GM12864 (cell line): ENCODE measurements at regions not wholly inside any gene's neighbourhood (a gene's known extent, or its start where the extent isn't known, plus 50 kb on each side); places are given as distances from the start of the nearest gene placed in this dataset.

Source experiments
- DNase-seq: peaks from one replicate; pipeline ENCODE4 v3.0.0-alpha.2; 2011; ENCODE audit warnings: low read depth
- H3K4me3 ChIP-seq: 2 replicates; pipeline ENCODE4 v1.5.1; 2011; ENCODE audit warnings: mild to moderate bottlenecking, low read depth, low read length, control low read depth
- TF ChIP-seq, protein P1 (sequence below): IDR thresholded peaks from 2 replicates; pipeline ENCODE4 v1.5.1; 2011; ENCODE audit warnings: low read depth, mild to moderate bottlenecking, moderate library complexity, low read length, control low read depth, inconsistent platforms; ENCODE audit errors: missing control alignments

DNA sequence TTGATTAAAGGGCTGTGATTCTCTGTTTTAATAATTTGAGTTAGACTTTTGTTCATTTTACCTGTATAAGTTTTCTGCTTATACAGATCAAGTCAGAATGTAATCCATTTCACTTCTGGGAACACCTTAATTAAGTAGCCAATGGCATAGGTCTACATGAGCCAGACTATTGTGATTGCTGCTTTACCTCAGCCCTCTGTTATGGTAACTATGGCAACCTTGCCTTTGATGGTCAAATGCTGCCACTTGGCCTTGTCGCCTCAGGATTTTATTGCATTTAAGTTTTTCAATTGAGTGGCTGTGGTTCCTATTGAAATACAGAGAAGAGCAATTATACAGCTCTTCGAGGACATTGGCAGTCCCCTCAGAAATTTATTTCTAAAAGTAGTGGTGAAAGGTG is 64.3 kb upstream of the TMEM106B start:
- no peak for DNase-seq
- TF ChIP-seq, protein P1, sequence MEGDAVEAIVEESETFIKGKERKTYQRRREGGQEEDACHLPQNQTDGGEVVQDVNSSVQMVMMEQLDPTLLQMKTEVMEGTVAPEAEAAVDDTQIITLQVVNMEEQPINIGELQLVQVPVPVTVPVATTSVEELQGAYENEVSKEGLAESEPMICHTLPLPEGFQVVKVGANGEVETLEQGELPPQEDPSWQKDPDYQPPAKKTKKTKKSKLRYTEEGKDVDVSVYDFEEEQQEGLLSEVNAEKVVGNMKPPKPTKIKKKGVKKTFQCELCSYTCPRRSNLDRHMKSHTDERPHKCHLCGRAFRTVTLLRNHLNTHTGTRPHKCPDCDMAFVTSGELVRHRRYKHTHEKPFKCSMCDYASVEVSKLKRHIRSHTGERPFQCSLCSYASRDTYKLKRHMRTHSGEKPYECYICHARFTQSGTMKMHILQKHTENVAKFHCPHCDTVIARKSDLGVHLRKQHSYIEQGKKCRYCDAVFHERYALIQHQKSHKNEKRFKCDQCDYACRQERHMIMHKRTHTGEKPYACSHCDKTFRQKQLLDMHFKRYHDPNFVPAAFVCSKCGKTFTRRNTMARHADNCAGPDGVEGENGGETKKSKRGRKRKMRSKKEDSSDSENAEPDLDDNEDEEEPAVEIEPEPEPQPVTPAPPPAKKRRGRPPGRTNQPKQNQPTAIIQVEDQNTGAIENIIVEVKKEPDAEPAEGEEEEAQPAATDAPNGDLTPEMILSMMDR: no peak
- H3K4me3 ChIP-seq: no peak overlapping the region

DNA sequence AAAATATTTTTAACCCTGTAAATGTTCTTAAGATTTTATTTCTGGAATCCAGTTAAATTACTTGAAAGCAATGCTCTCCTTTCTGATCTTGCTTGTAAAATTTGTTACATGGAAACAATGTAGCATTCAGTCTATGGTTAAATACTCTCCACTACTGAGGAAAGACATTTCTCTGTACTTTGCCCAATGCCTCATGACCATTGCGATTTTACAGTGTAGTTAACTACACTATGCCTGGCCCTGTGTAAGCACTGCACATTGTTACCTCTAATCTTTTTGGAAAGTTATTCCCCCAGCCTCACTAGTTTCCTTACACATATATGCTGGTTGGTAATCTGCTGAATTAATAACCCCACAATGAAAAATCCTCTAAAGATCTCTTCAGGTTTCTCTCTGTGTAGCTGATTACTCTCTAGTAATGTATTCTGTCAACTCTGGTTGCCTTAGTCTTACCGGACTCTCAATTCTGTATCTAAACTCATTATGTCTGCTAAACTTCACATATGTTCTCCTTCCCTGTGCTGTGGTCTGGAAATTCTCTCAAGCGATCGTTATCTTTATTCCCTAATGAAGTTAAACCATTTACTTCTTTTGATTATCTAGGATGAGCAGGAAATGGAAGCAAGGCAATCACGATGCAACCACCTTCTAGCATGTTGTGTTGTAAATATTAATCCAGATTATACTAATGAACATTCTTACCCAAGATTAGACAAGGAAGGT is 58.7 kb upstream of the TMEM106B start:
- no peak for DNase-seq
- H3K4me3 ChIP-seq: no peak overlapping the region
- TF ChIP-seq, protein P1: no peak

DNA sequence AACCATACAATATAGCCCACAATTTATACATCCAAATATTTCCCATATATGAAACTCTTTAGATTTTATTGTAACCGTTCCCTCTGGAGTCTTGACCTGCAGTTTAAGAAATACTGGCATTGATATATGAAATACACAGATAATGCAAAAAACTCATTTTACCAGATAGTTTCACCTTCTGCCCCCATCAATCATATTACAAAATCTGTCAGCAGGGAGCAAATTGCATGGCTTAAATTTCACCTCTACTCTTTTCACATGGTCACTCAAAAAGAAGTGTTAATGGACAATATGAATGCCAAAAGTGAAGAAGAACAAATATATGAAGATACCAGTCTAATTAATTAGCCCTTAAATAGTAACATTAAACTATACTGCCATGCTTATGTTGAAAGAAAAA is 57.0 kb upstream of the TMEM106B start:
- H3K4me3 ChIP-seq: no peak overlapping the region
- TF ChIP-seq, protein P1: no peak
- DNase-seq: no peak

DNA sequence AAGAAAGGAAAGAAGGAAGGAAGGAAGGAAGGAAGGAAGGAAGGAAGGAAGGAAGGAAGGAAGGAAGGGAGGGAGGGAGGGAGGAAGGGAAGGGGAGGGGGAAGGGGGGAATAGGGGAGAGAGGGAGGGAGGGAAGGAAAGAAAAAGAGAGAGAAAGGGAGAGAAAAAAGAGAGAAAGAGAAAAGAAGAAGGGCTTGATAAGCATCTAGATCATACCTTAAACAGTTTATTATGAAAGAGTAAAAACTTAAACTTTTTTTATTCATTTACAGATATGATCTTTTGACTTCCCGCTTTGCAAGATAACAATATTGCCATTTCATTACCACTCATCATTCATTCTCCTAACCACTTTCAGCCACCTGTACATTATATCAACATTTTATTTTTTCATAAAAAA is 53.6 kb upstream of the TMEM106B start:
- no peak for DNase-seq
- TF ChIP-seq, protein P1: no peak
- no peak overlapping the region for H3K4me3 ChIP-seq

DNA sequence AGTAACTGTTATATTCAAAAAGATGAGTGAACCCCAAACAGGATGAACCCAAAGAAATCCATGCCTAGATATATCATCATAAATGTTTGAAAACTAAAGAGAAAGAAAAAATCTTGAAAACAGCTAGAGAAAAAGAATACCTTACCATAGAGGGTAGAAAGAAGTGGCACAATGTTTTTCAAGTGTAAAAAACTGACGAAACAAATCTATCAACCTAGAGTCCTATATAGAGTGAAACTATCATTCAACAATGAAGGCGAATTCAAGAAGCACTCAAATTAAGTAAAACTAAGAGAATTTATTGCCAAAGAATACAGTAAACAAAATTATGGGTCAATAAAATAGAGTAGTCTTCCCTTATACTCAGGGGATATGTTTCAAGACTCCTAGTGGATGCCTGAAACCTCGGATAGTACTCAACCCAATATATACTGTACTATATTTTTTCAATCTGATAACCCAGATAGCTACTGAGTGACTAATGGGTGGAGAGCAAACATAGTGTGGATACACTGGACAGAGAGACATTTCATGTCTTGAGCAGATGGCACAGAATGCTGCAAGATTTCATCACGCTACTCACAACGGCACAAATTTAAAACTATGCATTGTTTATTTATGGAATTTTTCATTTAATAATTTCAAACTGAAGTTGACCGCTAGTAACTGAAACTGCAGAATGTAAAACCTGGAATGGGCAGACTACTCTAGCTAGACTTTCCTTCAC is 52.6 kb upstream of the TMEM106B start:
- no peak overlapping the region for H3K4me3 ChIP-seq
- DNase-seq: no peak
- TF ChIP-seq, protein P1: no peak

DNA sequence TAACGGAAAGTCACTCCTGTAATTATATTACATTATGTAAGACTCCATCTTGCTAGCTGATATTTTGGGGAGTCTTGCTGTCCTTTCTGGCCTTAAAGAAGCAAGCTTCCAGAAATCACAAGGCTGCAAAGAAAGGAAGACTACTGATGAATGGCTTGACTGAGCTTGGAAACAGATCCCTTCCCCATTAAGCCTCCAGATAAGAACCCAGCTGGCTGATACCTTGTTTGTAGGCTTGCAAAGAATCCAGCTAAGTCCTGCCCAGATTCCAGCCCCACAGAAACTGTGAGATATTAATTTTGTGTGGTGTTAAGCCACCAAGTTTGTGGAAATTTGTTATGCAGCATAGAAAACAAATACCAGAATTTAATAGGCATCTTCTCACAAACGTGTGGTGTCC is 49.9 kb upstream of the TMEM106B start:
- TF ChIP-seq, protein P1: no peak
- no peak overlapping the region for H3K4me3 ChIP-seq
- no peak for DNase-seq
